ENCODE measurements at regions not wholly inside any gene's neighbourhood (a gene's known extent, or its start where the extent isn't known, plus 50 kb on each side); places are given as distances from the start of the nearest gene placed in this dataset.

- Mint-ChIP-seq H3K27me3 (ENCODE audit: low read depth) (no peaks in the 10 kb centered on the region), H3K27ac (no peak overlapping the region), H3K4me1 (ENCODE audit: low read depth) (no peaks in the 10 kb centered on the region), H3K9me3 (no peaks in the 10 kb centered on the region), H3K4me3 (ENCODE audit: low read depth) (no peak overlapping the region), H3K36me3 (ENCODE audit: low read depth) (no peaks in the 10 kb centered on the region)
- intact Hi-C loops (cut with micrococcal nuclease), result no loop called here
- no peak for DNase-seq (ENCODE audit: low spot score)
Measured at GRCh38 chr10:123606006-123606405, 60.1 kb upstream of the GPR26 start.

GRCh38 chr10:123606955-123607354 is 59.2 kb upstream of the GPR26 start:
- H3K27me3 Mint-ChIP-seq (ENCODE audit: low read depth), result no peaks in the 10 kb centered on the region
- no peak for DNase-seq (ENCODE audit: low spot score)
- no peaks in the 10 kb centered on the region for H3K9me3 Mint-ChIP-seq
- intact Hi-C loops (cut with micrococcal nuclease), result no loop called here
- H3K4me3 Mint-ChIP-seq (ENCODE audit: low read depth), result no peak overlapping the region
- H3K4me1 Mint-ChIP-seq (ENCODE audit: low read depth), result no peaks in the 10 kb centered on the region
- no peak overlapping the region for H3K27ac Mint-ChIP-seq
- no peaks in the 10 kb centered on the region for H3K36me3 Mint-ChIP-seq (ENCODE audit: low read depth)

- H3K27ac Mint-ChIP-seq, result no peak overlapping the region
- no peak for DNase-seq (ENCODE audit: low spot score)
- H3K4me1 Mint-ChIP-seq (ENCODE audit: low read depth), result no peaks in the 10 kb centered on the region
- H3K4me3 Mint-ChIP-seq (ENCODE audit: low read depth), result no peak overlapping the region
- H3K27me3 Mint-ChIP-seq (ENCODE audit: low read depth), result no peaks in the 10 kb centered on the region
- no peaks in the 10 kb centered on the region for H3K36me3 Mint-ChIP-seq (ENCODE audit: low read depth)
- no peaks in the 10 kb centered on the region for H3K9me3 Mint-ChIP-seq
- intact Hi-C loops (cut with micrococcal nuclease), result no loop called here
Measured at GRCh38 chr10:123607386-123607785, 58.8 kb upstream of the GPR26 start.

GRCh38 chr10:123608047-123608446 is 58.1 kb upstream of the GPR26 start:
- H3K4me3 Mint-ChIP-seq (ENCODE audit: low read depth), result no peak overlapping the region
- H3K27me3 Mint-ChIP-seq (ENCODE audit: low read depth), result no peaks in the 10 kb centered on the region
- H3K27ac Mint-ChIP-seq, result no peak overlapping the region
- H3K36me3 Mint-ChIP-seq (ENCODE audit: low read depth), result no peaks in the 10 kb centered on the region
- H3K4me1 Mint-ChIP-seq (ENCODE audit: low read depth), result no peaks in the 10 kb centered on the region
- no peaks in the 10 kb centered on the region for H3K9me3 Mint-ChIP-seq
- DNase-seq (ENCODE audit: low spot score), result no peak
- intact Hi-C loops (cut with micrococcal nuclease), result no loop called here

GRCh38 chr10:123611243-123611642 is 54.9 kb upstream of the GPR26 start:
- H3K27me3 Mint-ChIP-seq (ENCODE audit: low read depth), result no peaks in the 10 kb centered on the region
- H3K36me3 Mint-ChIP-seq (ENCODE audit: low read depth), result no peaks in the 10 kb centered on the region
- H3K4me1 Mint-ChIP-seq (ENCODE audit: low read depth), result no peaks in the 10 kb centered on the region
- H3K9me3 Mint-ChIP-seq, result no peaks in the 10 kb centered on the region
- H3K27ac Mint-ChIP-seq, result no peak overlapping the region
- no peak for DNase-seq (ENCODE audit: low spot score)
- no peak overlapping the region for H3K4me3 Mint-ChIP-seq (ENCODE audit: low read depth)
- intact Hi-C loops (cut with micrococcal nuclease), result no loop called here

GRCh38 chr10:123611876-123612275 is 54.3 kb upstream of the GPR26 start:
- no peak for DNase-seq (ENCODE audit: low spot score)
- Mint-ChIP-seq H3K4me1 (ENCODE audit: low read depth) (no peaks in the 10 kb centered on the region), H3K36me3 (ENCODE audit: low read depth) (no peaks in the 10 kb centered on the region), H3K27me3 (ENCODE audit: low read depth) (no peaks in the 10 kb centered on the region), H3K9me3 (no peaks in the 10 kb centered on the region), H3K4me3 (ENCODE audit: low read depth) (no peak overlapping the region), H3K27ac (no peak overlapping the region)
- intact Hi-C loops (cut with micrococcal nuclease), result no loop called here

- DNase-seq (ENCODE audit: low spot score), result no peak
- no peaks in the 10 kb centered on the region for H3K27me3 Mint-ChIP-seq (ENCODE audit: low read depth)
- H3K4me1 Mint-ChIP-seq (ENCODE audit: low read depth), result no peaks in the 10 kb centered on the region
- H3K36me3 Mint-ChIP-seq (ENCODE audit: low read depth), result no peaks in the 10 kb centered on the region
- no peak overlapping the region for H3K4me3 Mint-ChIP-seq (ENCODE audit: low read depth)
- H3K9me3 Mint-ChIP-seq, result no peaks in the 10 kb centered on the region
- no peak overlapping the region for H3K27ac Mint-ChIP-seq
- intact Hi-C loops (cut with micrococcal nuclease), result no loop called here
Measured at GRCh38 chr10:123613346-123613850, 52.8 kb upstream of the GPR26 start.

- H3K4me3 Mint-ChIP-seq (ENCODE audit: low read depth), result no peak overlapping the region
- H3K27me3 Mint-ChIP-seq (ENCODE audit: low read depth), result no peaks in the 10 kb centered on the region
- intact Hi-C loops (cut with micrococcal nuclease), result no loop called here
- peak; percentile 27 for DNase-seq (ENCODE audit: low spot score)
- H3K9me3 Mint-ChIP-seq, result no peaks in the 10 kb centered on the region
- no peaks in the 10 kb centered on the region for H3K4me1 Mint-ChIP-seq (ENCODE audit: low read depth)
- no peaks in the 10 kb centered on the region for H3K36me3 Mint-ChIP-seq (ENCODE audit: low read depth)
- no peak overlapping the region for H3K27ac Mint-ChIP-seq
Measured at GRCh38 chr10:123614888-123615287, 51.3 kb upstream of the GPR26 start.

Data from activated T-helper 2 cell treated with anti-CD3 and anti-CD28 coated beads, Interferon-gamma antibody, Interleukin-2, Interleukin-4, amounts not matched to agents 10 μg/mL and 5 μg/mL and 100 μg/mL, durations not matched to agents 14 hours and 24 hours and 36 hours (primary cell).